Natural killer cell (primary cell): ENCODE measurements at regions not wholly inside any gene's neighbourhood (a gene's known extent, or its start where the extent isn't known, plus 50 kb on each side); places are given as distances from the start of the nearest gene placed in this dataset.

ENCODE experiments used
- ATAC-seq, 3 donors: fragments of 150-1000 bp in 2 of 3; fragments of 200-7000 bp in 1 of 3; cut with Tn5 transposase; 1 replicate in 1 of 3; 2 replicates in 2 of 3; pipeline ENCODE4 v1.10.0; 2021; ENCODE audit warnings: mild to moderate bottlenecking in 2 of 3, moderate library complexity in 2 of 3
- DNase-seq, 2 donors: peaks; one replicate each; pipeline versions ENCODE4 v3.0.0 to v3.0.0-alpha.2; 2013 to 2021; ENCODE audit warnings: mixed read lengths in 1 of 2
- H3K27ac ChIP-seq: one replicate; pipeline ENCODE4 v1.5.1; 2013; ENCODE audit warnings: mild to moderate bottlenecking, low read length
- H3K27me3 ChIP-seq: one replicate; pipeline ENCODE4 v1.6.1; 2013; ENCODE audit warnings: low read length; ENCODE audit not compliant: control insufficient read depth, insufficient read depth
- H3K36me3 ChIP-seq: one replicate; pipeline ENCODE4 v1.6.1; 2013; ENCODE audit warnings: low read length; ENCODE audit not compliant: control insufficient read depth, insufficient read depth
- H3K4me1 ChIP-seq: one replicate; pipeline ENCODE4 v1.6.1; 2013; ENCODE audit warnings: low read length; ENCODE audit not compliant: control insufficient read depth, insufficient read depth
- H3K4me3 ChIP-seq: one replicate; pipeline ENCODE4 v1.5.1; 2013; ENCODE audit warnings: low read length
- H3K9me3 ChIP-seq: one replicate; pipeline ENCODE4 v1.6.1; 2013; ENCODE audit warnings: low read length; ENCODE audit not compliant: control insufficient read depth, insufficient read depth
- H3K27ac Mint-ChIP-seq, 2 donors: one replicate each; pipeline ENCODE4 v1.8.0; 2022; ENCODE audit warnings: mild to moderate bottlenecking in 2 of 2, mixed read lengths in 2 of 2, moderate library complexity in 1 of 2
- H3K27me3 Mint-ChIP-seq, 2 donors: one replicate each; pipeline ENCODE4 v1.8.0; 2022; ENCODE audit warnings: low read depth in 2 of 2, mixed read lengths in 2 of 2
- H3K36me3 Mint-ChIP-seq: one replicate; pipeline ENCODE4 v1.8.0; 2022; ENCODE audit warnings: mixed read lengths
- H3K4me1 Mint-ChIP-seq, 2 donors: one replicate each; pipeline ENCODE4 v1.8.0; 2022; ENCODE audit warnings: mixed read lengths in 2 of 2
- H3K4me3 Mint-ChIP-seq: one replicate; pipeline ENCODE4 v1.8.0; 2022; ENCODE audit warnings: mild to moderate bottlenecking, moderate library complexity, mixed read lengths
- H3K9me3 Mint-ChIP-seq, 2 donors: one replicate each; pipeline ENCODE4 v1.8.0; 2022; ENCODE audit warnings: mixed read lengths in 2 of 2
- WGBS: methylation state at CpG from one replicate; pipeline ENCODE4 v1.1.7; 2013; ENCODE audit warnings: missing lambda C conversion rate; ENCODE audit not compliant: insufficient coverage; 5-methylcytosine and 5-hydroxymethylcytosine counted together
- intact Hi-C: fragments of 100-400 bp; cut with micrococcal nuclease; formaldehyde crosslinking; loops from one replicate; pipeline ENCODE4 v1.14.2; 2022
- TF ChIP-seq, protein P1 (sequence below): fragments of 200-600 bp; IDR thresholded peaks from one replicate; pipeline ENCODE4 v1.8.0; 2022; ENCODE audit warnings: antibody characterized with exemption

DNA sequence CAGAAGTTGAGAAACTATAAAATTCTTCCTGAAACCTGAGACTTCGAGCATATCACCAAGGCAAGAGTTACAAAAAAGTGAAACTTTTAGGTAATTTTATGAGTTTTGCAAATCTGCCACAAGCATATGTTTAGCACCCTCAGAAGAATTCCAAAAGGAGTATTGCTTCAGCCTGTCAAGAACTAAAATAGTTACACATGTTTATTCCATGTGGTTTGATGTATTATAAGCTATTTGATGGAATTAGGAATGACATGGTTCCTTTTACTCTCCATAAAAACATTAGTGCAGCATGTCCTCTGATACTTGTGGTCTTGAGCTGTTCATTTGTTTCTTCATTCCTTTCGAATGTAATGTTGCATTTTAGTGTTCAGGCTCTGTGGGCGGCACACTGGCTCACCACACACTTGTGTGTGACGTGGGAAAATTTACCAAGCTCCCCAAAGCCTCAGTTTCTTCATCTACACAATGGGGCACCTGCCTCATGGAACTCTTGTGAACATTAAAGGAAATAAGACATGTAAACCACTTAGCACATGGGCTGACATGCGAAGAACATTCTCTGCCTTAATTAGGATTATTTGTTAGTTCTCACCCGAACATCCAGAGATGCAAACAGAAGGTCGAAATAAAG, 204.2 kb upstream of the FOXF1 start:
- no peak for DNase-seq
- Histone ChIP-seq H3K4me3 (no peak overlapping the region), H3K4me1 (no peaks in the 10 kb centered on the region), H3K27me3 (no peaks in the 10 kb centered on the region), H3K36me3 (no peaks in the 10 kb centered on the region), H3K27ac (no peak overlapping the region), H3K9me3 (no peaks in the 10 kb centered on the region)
- TF ChIP-seq, protein P1, sequence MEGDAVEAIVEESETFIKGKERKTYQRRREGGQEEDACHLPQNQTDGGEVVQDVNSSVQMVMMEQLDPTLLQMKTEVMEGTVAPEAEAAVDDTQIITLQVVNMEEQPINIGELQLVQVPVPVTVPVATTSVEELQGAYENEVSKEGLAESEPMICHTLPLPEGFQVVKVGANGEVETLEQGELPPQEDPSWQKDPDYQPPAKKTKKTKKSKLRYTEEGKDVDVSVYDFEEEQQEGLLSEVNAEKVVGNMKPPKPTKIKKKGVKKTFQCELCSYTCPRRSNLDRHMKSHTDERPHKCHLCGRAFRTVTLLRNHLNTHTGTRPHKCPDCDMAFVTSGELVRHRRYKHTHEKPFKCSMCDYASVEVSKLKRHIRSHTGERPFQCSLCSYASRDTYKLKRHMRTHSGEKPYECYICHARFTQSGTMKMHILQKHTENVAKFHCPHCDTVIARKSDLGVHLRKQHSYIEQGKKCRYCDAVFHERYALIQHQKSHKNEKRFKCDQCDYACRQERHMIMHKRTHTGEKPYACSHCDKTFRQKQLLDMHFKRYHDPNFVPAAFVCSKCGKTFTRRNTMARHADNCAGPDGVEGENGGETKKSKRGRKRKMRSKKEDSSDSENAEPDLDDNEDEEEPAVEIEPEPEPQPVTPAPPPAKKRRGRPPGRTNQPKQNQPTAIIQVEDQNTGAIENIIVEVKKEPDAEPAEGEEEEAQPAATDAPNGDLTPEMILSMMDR, result no peak
- Mint-ChIP-seq H3K4me1 (peaks cover 0 to 1% of the 10 kb centered on the region in 2 donors), H3K4me3 (no peak overlapping the region), H3K36me3 (no peaks in the 10 kb centered on the region), H3K27me3 (peaks cover 19 to 30% of the 10 kb centered on the region in 2 donors), H3K27ac (no peak overlapping the region), H3K9me3 (no peaks in the 10 kb centered on the region)
- 76% methylated on average over 7 of the region's 7 CpGs for WGBS
- ATAC-seq, result no peak
- intact Hi-C loops, result no loop called here

DNA sequence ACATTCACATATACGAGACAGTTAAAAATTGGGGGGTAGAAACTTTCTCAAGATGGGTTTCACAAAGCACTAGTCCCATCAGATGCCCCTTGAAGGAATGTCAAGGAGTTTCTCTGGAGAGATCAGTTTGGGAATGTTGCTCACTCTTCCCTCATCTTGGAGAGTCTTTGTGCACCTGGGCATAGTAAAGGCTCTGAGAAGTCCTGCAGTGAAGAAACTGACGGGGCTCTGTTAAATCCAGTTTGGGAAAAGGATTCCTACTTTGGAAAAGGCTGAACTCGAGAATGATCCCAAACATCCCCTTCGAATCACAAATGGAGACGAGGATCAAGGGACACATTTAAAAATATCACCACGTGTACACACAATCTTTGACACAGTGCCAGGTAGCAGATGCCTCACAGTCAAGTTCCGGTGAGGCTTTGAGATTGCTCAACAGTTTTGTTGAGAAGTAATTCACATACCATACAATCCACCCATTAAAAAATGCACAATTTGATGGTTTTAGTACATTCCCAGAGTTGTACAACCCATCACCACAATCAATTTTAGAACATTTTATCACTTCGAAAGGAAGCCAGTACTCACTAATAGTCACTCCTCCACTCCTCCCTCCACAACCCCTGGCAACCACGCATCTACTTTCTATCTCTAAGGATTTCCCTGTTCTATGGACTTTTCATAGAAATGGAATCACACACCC, 203.4 kb upstream of the FOXF1 start:
- Histone ChIP-seq H3K4me1 (no peaks in the 10 kb centered on the region), H3K27ac (no peak overlapping the region), H3K27me3 (no peaks in the 10 kb centered on the region), H3K9me3 (no peaks in the 10 kb centered on the region), H3K36me3 (no peaks in the 10 kb centered on the region), H3K4me3 (no peak overlapping the region)
- Mint-ChIP-seq H3K4me3 (no peak overlapping the region), H3K4me1 (no peaks in the 10 kb centered on the region), H3K27ac (no peak overlapping the region), H3K9me3 (no peaks in the 10 kb centered on the region), H3K27me3 (peaks cover 13 to 21% of the 10 kb centered on the region in 2 donors), H3K36me3 (no peaks in the 10 kb centered on the region)
- no peak for ATAC-seq
- WGBS, result 81% methylated on average over 8 of the region's 9 CpGs
- intact Hi-C loops, result no loop called here
- no peak for DNase-seq
- TF ChIP-seq, protein P1, result no peak

DNA sequence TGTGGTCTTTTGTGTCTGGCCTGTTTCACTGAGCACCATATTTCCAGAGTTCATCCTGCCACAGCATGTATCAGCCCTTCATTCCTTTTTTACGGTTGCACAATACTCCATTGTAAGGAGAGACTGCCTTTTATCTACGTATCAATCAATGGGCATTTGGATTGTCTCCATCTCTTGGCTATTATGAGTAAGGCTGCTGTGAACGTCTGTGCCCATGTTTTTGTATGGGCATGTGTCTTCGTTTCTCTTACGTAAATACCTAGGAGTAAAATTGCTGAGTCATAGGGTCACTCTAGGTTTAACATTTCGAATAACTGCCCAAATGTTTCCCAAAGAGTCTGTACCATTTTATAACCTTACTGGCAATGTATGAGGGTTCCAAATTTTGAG, 202.8 kb upstream of the FOXF1 start:
- 86% methylated on average over 6 of the region's 6 CpGs for WGBS
- Histone ChIP-seq H3K27ac (no peak overlapping the region), H3K36me3 (no peaks in the 10 kb centered on the region), H3K27me3 (no peaks in the 10 kb centered on the region), H3K4me3 (no peak overlapping the region), H3K4me1 (no peaks in the 10 kb centered on the region), H3K9me3 (no peaks in the 10 kb centered on the region)
- TF ChIP-seq, protein P1, result no peak
- H3K27me3 Mint-ChIP-seq, result peaks cover 12 to 16% of the 10 kb centered on the region in 2 donors
- no peak for DNase-seq
- intact Hi-C loops, result no loop called here
- ATAC-seq, result no peak
- H3K4me1 Mint-ChIP-seq, result no peaks in the 10 kb centered on the region
- H3K9me3 Mint-ChIP-seq, result no peaks in the 10 kb centered on the region
- H3K36me3 Mint-ChIP-seq, result no peaks in the 10 kb centered on the region
- H3K4me3 Mint-ChIP-seq, result no peak overlapping the region
- H3K27ac Mint-ChIP-seq, result no peak overlapping the region
